Hepatocyte (in vitro differentiated cells): ENCODE measurements at regions not wholly inside any gene's neighbourhood (a gene's known extent, or its start where the extent isn't known, plus 50 kb on each side); places are given as distances from the start of the nearest gene placed in this dataset.

Source experiments
- EZH2 ChIP-seq: fragments of 200-600 bp; sonication (generic); IDR thresholded peaks from 2 replicates; pipeline ENCODE4 v1.6.1; 2016; ENCODE audit warnings: antibody characterized with exemption, mild to moderate bottlenecking, borderline replicate concordance
- EZH2phosphoT487 ChIP-seq: fragments of 200-600 bp; sonication (generic); IDR thresholded peaks from one replicate; pipeline ENCODE4 v1.6.1; 2018; ENCODE audit warnings: antibody characterized with exemption, mild to moderate bottlenecking, low read depth, moderate library complexity; ENCODE audit not compliant: unreplicated experiment, severe bottlenecking
- TF ChIP-seq, protein P1 (sequence below): fragments of 200-600 bp; sonication (generic); IDR thresholded peaks from 2 replicates; pipeline ENCODE4 v1.5.1; 2016; ENCODE audit warnings: antibody characterized with exemption, mild to moderate bottlenecking; ENCODE audit not compliant: poor library complexity

DNA sequence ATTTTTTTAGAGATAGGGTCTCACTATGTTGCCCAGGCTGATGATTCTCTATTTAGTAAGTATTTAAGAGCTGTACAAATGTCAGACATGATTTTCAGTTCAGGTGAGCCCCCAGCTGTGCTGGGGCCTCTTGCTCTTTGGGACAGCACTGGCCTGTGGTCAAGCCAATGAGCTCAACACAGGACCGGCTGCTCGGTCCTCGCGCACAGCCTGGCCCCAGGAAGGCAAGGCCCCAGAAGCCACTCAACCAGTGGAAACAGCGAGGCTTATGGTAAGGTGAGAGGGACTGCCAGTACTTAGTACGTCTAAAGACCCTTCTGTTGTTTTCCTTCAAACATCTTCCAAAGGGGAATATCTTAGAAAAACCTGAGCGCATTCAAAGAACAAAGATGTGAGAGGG is 211.8 kb downstream of the SKIDA1 start:
- TF ChIP-seq, protein P1, sequence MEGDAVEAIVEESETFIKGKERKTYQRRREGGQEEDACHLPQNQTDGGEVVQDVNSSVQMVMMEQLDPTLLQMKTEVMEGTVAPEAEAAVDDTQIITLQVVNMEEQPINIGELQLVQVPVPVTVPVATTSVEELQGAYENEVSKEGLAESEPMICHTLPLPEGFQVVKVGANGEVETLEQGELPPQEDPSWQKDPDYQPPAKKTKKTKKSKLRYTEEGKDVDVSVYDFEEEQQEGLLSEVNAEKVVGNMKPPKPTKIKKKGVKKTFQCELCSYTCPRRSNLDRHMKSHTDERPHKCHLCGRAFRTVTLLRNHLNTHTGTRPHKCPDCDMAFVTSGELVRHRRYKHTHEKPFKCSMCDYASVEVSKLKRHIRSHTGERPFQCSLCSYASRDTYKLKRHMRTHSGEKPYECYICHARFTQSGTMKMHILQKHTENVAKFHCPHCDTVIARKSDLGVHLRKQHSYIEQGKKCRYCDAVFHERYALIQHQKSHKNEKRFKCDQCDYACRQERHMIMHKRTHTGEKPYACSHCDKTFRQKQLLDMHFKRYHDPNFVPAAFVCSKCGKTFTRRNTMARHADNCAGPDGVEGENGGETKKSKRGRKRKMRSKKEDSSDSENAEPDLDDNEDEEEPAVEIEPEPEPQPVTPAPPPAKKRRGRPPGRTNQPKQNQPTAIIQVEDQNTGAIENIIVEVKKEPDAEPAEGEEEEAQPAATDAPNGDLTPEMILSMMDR = no peak
- TF ChIP-seq EZH2 (no peak), EZH2phosphoT487 (no peak)
